MCF 10A (cell line): ENCODE measurements at regions not wholly inside any gene's neighbourhood (a gene's known extent, or its start where the extent isn't known, plus 50 kb on each side); places are given as distances from the start of the nearest gene placed in this dataset.

Experiments
- BruUV-seq: library from RNA; stranded (reverse); fragments of 400-500 nt; replicated peaks from 2 replicates; lab custom pipeline; 2021; lab: Mats Ljungman, UMichigan
- CTCF ChIA-PET: fragments of 300-600 bp; sonication (Branson Sonifier 250); formaldehyde crosslinking; extraction: SDS; loops from one replicate; lab custom pipeline; 2021; ENCODE audit warnings: antibody characterized with exemption, inconsistent platforms; lab: Yijun Ruan, JAX
- POLR2A ChIA-PET: fragments of 300-600, 350-650 bp; sonication (Branson Sonifier 250); formaldehyde crosslinking; extraction: SDS; loops from one replicate; lab custom pipeline; 2020; ENCODE audit warnings: antibody characterized with exemption, inconsistent platforms; lab: Yijun Ruan, JAX
- DNase-seq: peaks from one replicate; pipeline ENCODE4 v3.0.0-alpha.2; 2018; ENCODE audit not compliant: unreplicated experiment
- H3K27ac Mint-ChIP-seq: one replicate; pipeline ENCODE4 v1.8.0; 2022; ENCODE audit warnings: mild to moderate bottlenecking, low read depth, mixed read lengths; ENCODE audit not compliant: unreplicated experiment
- H3K27me3 Mint-ChIP-seq: one replicate; pipeline ENCODE4 v1.8.0; 2022; ENCODE audit warnings: mixed read lengths; ENCODE audit not compliant: insufficient read depth, unreplicated experiment
- H3K36me3 Mint-ChIP-seq: one replicate; pipeline ENCODE4 v1.8.0; 2022; ENCODE audit warnings: mild to moderate bottlenecking, moderate library complexity, mixed read lengths; ENCODE audit not compliant: insufficient read depth, unreplicated experiment
- H3K4me1 Mint-ChIP-seq: one replicate; pipeline ENCODE4 v1.8.0; 2022; ENCODE audit warnings: mixed read lengths; ENCODE audit not compliant: insufficient read depth, unreplicated experiment
- H3K4me3 Mint-ChIP-seq: one replicate; pipeline ENCODE4 v1.8.0; 2022; ENCODE audit warnings: mild to moderate bottlenecking, moderate library complexity, mixed read lengths; ENCODE audit not compliant: unreplicated experiment
- H3K9me3 Mint-ChIP-seq: one replicate; pipeline ENCODE4 v1.8.0; 2022; ENCODE audit warnings: mixed read lengths; ENCODE audit not compliant: unreplicated experiment
- CTCF ChIP-seq: fragments of 200-600 bp; IDR thresholded peaks from one replicate; pipeline ENCODE4 v1.8.0; 2022; ENCODE audit warnings: antibody characterized with exemption, mild to moderate bottlenecking; ENCODE audit not compliant: unreplicated experiment
- intact Hi-C: fragments of 100-400 bp; cut with micrococcal nuclease; formaldehyde crosslinking; loops from 2 replicates; pipeline ENCODE4 v1.14.1; 2022

- no peaks in the 10 kb centered on the region for H3K27me3 Mint-ChIP-seq
- CTCF ChIA-PET: interaction anchor here (1.0 to 1.2 kb wide), 2 partner anchors 275 to 511 kb away, joined by 3 read pairs; no protein-coding TSS in a partner anchor
- peaks cover 16% of the 10 kb centered on the region for H3K4me1 Mint-ChIP-seq
- peak; percentile 93 for DNase-seq
- no TSS peak for BruUV-seq
- POLR2A ChIA-PET: interaction anchor here (0.5 to 1.0 kb wide), 3 partner anchors 17 to 693 kb away, joined by 3 read pairs; no protein-coding TSS in a partner anchor
- H3K36me3 Mint-ChIP-seq: no peaks in the 10 kb centered on the region
- H3K4me3 Mint-ChIP-seq: peak overlapping the region; percentile 61
- H3K27ac Mint-ChIP-seq: peak overlapping the region; percentile 97
- no peak for TF ChIP-seq CTCF
- H3K9me3 Mint-ChIP-seq: no peaks in the 10 kb centered on the region
- intact Hi-C loops: loop anchor here (5.0 to 10.0 kb wide), 2 partner anchors 263 to 350 kb away; no protein-coding TSS in a partner anchor
These were observed 102.8 kb upstream of the PCDH18 start for GRCh38 chr4:137635108-137635507.

GRCh38 chr4:137632842-137633241 lies 100.5 kb upstream of the PCDH18 start:
- no peak for TF ChIP-seq CTCF
- BruUV-seq: no TSS peak
- intact Hi-C loops: loop anchor here (10.0 kb wide), 1 partner anchor 348 kb away; no protein-coding TSS in a partner anchor
- Mint-ChIP-seq H3K27ac (no peak overlapping the region), H3K4me3 (no peak overlapping the region), H3K36me3 (no peaks in the 10 kb centered on the region), H3K27me3 (no peaks in the 10 kb centered on the region), H3K4me1 (peaks cover 16% of the 10 kb centered on the region), H3K9me3 (no peaks in the 10 kb centered on the region)
- ChIA-PET CTCF (no interaction called here), POLR2A (no interaction called here)
- no peak for DNase-seq

- CTCF ChIA-PET: no interaction called here
These were observed 99.3 kb upstream of the PCDH18 start for GRCh38 chr4:137631605-137632004.

GRCh38 chr4:137630252-137630651 lies 98.0 kb upstream of the PCDH18 start:
- H3K9me3 Mint-ChIP-seq: no peaks in the 10 kb centered on the region
- ChIA-PET POLR2A (interaction anchor here (0.6 to 0.7 kb wide), 2 partner anchors 17 to 190 kb away, joined by 3 read pairs; no protein-coding TSS in a partner anchor), CTCF (interaction anchor here (0.7 kb wide), 2 partner anchors 149 to 182 kb away, joined by 3 to 4 read pairs; no protein-coding TSS in a partner anchor)
- DNase-seq: no peak
- H3K27ac Mint-ChIP-seq: no peak overlapping the region
- BruUV-seq: no TSS peak
- peaks cover 8% of the 10 kb centered on the region for H3K4me1 Mint-ChIP-seq
- H3K36me3 Mint-ChIP-seq: no peaks in the 10 kb centered on the region
- no peaks in the 10 kb centered on the region for H3K27me3 Mint-ChIP-seq
- intact Hi-C loops: loop anchor here (10.0 kb wide), 1 partner anchor 345 kb away; no protein-coding TSS in a partner anchor
- TF ChIP-seq CTCF: no peak
- no peak overlapping the region for H3K4me3 Mint-ChIP-seq

More at GRCh38 chr4:137631605-137632004, 99.3 kb upstream of the PCDH18 start:
- intact Hi-C loops: loop anchor here (10.0 kb wide), 1 partner anchor 347 kb away; no protein-coding TSS in a partner anchor
- POLR2A ChIA-PET: no interaction called here
- Mint-ChIP-seq H3K4me1 (peaks cover 16% of the 10 kb centered on the region), H3K27ac (no peak overlapping the region), H3K27me3 (no peaks in the 10 kb centered on the region), H3K4me3 (no peak overlapping the region), H3K9me3 (no peaks in the 10 kb centered on the region), H3K36me3 (no peaks in the 10 kb centered on the region)
- DNase-seq: no peak
- BruUV-seq: no TSS peak
- no peak for TF ChIP-seq CTCF
